GM12891 (cell line): ENCODE measurements at regions not wholly inside any gene's neighbourhood (a gene's known extent, or its start where the extent isn't known, plus 50 kb on each side); places are given as distances from the start of the nearest gene placed in this dataset.

ENCODE experiments used
- POLR2A ChIP-seq: IDR thresholded peaks from 2 replicates; pipeline ENCODE4 v1.6.1; 2011; ENCODE audit warnings: low read depth, low read length, control low read depth
- POLR2AphosphoS5 ChIP-seq: IDR thresholded peaks from 2 replicates; pipeline ENCODE4 v1.6.1; 2011; ENCODE audit warnings: low read depth, low read length, control low read depth
- TAF1 ChIP-seq: IDR thresholded peaks from 2 replicates; pipeline ENCODE4 v1.6.1; 2011; ENCODE audit warnings: low read depth, low read length, control low read depth

GRCh38 chr1:213685992-213686582 is 301.7 kb upstream of the PROX1 start:
- TF ChIP-seq POLR2A (no peak), TAF1 (no peak), POLR2AphosphoS5 (no peak)
